A673 (cell line): ENCODE measurements at regions not wholly inside any gene's neighbourhood (a gene's known extent, or its start where the extent isn't known, plus 50 kb on each side); places are given as distances from the start of the nearest gene placed in this dataset.

Source experiments
- BruUV-seq: library from RNA; stranded (reverse); fragments of 400-500 nt; replicated peaks from 2 replicates; lab custom pipeline; 2021; lab: Mats Ljungman, UMichigan
- CTCF ChIA-PET: fragments of 300-600 bp; sonication (Branson Sonifier 250); formaldehyde crosslinking; loops from one replicate; lab custom pipeline; 2022; ENCODE audit warnings: antibody characterized with exemption; lab: Charles Lee
- POLR2A ChIA-PET: fragments of 300-600 bp; sonication (Branson Sonifier 250); formaldehyde crosslinking; loops from one replicate; lab custom pipeline; 2022; ENCODE audit warnings: antibody characterized with exemption; ENCODE audit not compliant: low non-redundant PET; lab: Charles Lee
- DNase-seq: peaks from one replicate; pipeline ENCODE4 v3.0.0-alpha.2; 2015; ENCODE audit warnings: low spot score
- H3K27ac ChIP-seq: fragments of 200-600 bp; sonication (generic); 2 replicates; pipeline ENCODE4 v1.5.1; 2016; ENCODE audit warnings: mixed run types, low read depth, mild to moderate bottlenecking, mixed read lengths, antibody characterized with exemption, low read length; ENCODE audit not compliant: poor library complexity, severe bottlenecking
- H3K27me3 ChIP-seq: fragments of 200-600 bp; sonication (generic); replicated peaks from 2 replicates; pipeline ENCODE4 v1.6.1; 2017; ENCODE audit warnings: mixed run types, low read depth, mild to moderate bottlenecking, mixed read lengths, antibody characterized with exemption, low read length; ENCODE audit not compliant: insufficient read depth, poor library complexity
- H3K36me3 ChIP-seq: fragments of 200-600 bp; sonication (generic); 2 replicates; pipeline ENCODE4 v1.6.1; 2016; ENCODE audit warnings: mixed run types, mild to moderate bottlenecking, mixed read lengths, antibody characterized with exemption, low read length; ENCODE audit not compliant: insufficient read depth, poor library complexity, severe bottlenecking
- H3K4me1 ChIP-seq: fragments of 200-600 bp; sonication (generic); 2 replicates; pipeline ENCODE4 v1.6.1; 2017; ENCODE audit warnings: mixed run types, mild to moderate bottlenecking, mixed read lengths, antibody characterized with exemption, low read length; ENCODE audit not compliant: insufficient read depth, poor library complexity, severe bottlenecking
- H3K4me3 ChIP-seq: fragments of 200-600 bp; sonication (generic); 2 replicates; pipeline ENCODE4 v1.5.1; 2016; ENCODE audit warnings: low read depth, mixed run types, mild to moderate bottlenecking, mixed read lengths, low read length; ENCODE audit not compliant: poor library complexity, severe bottlenecking
- H3K9me3 ChIP-seq: fragments of 200-600 bp; sonication (generic); 2 replicates; pipeline ENCODE4 v1.6.1; 2016; ENCODE audit warnings: mixed run types, low read depth, mild to moderate bottlenecking, mixed read lengths, antibody characterized with exemption, low read length; ENCODE audit not compliant: poor library complexity, severe bottlenecking
- CTCF ChIP-seq: fragments of 300-800, 200-600 bp; sonication (generic); conservative IDR thresholded peaks from 2 replicates; pipeline ENCODE4 v1.5.1; 2017; ENCODE audit warnings: low read depth, mild to moderate bottlenecking, antibody characterized with exemption, low read length, moderate library complexity, mixed read lengths
- EZH2 ChIP-seq: fragments of 200-600 bp; sonication (generic); IDR thresholded peaks from 2 replicates; pipeline ENCODE4 v1.6.1; 2017; ENCODE audit warnings: borderline replicate concordance, low read depth, mild to moderate bottlenecking, mixed read lengths, antibody characterized with exemption, low read length; ENCODE audit not compliant: poor library complexity, severe bottlenecking
- intact Hi-C: fragments of 100-400 bp; cut with micrococcal nuclease; formaldehyde crosslinking; loops from one replicate; pipeline ENCODE4 v1.10.0; 2022; ENCODE audit not compliant: unreplicated experiment

DNA sequence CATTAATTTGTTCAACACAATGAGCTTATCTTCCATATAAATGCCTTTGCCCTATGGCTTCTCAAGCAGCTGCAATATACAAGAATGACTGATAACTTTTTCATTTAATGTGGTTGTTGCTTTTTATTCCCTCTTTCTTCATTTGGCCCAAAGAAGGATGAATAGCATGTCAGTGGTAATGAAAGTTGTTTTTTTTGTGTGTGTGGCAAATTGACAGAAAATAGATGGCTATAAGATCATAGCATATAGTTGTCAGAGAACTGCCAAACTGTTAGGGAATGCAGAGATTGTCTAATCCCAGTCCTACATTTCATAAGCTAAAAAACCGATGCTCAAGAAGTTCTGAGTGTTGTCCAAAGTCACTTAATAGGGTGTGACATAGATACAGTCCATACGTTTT is 244.3 kb downstream of the ACTR3 start:
- intact Hi-C loops, result no loop called here
- no TSS peak for BruUV-seq
- no peak for DNase-seq
- POLR2A ChIA-PET, result no interaction called here
- CTCF ChIA-PET, result no interaction called here
- Histone ChIP-seq H3K4me1 (no peaks in the 10 kb centered on the region), H3K27ac (no peak overlapping the region), H3K4me3 (no peak overlapping the region), H3K36me3 (no peaks in the 10 kb centered on the region), H3K27me3 (no peaks in the 10 kb centered on the region), H3K9me3 (no peaks in the 10 kb centered on the region)
- no peak for TF ChIP-seq CTCF
- no peak for TF ChIP-seq EZH2

DNA sequence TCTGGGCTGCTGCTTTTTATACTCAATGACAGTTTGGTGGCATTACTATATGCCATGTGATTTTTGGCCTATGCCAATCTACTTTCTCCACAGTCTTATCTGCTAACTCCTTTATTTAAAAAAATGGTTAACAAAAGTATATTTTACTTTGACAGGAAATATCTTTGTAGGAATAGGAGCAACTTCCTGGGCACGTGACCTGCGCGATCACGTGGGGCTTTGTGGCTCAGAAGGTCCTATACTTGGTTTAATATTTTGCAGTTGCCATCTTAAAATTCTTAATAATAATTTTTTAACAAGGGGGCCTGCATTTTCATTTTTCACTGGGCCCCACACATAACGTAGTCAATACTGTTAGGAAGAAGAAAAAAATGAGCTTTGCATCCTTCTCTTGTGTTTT is 249.7 kb downstream of the ACTR3 start:
- Histone ChIP-seq H3K27me3 (no peaks in the 10 kb centered on the region), H3K27ac (no peak overlapping the region), H3K9me3 (no peaks in the 10 kb centered on the region), H3K4me3 (no peak overlapping the region), H3K4me1 (no peaks in the 10 kb centered on the region), H3K36me3 (no peaks in the 10 kb centered on the region)
- intact Hi-C loops, result no loop called here
- CTCF ChIA-PET, result no interaction called here
- POLR2A ChIA-PET, result no interaction called here
- DNase-seq, result no peak
- TF ChIP-seq EZH2 (no peak), CTCF (no peak)
- no TSS peak for BruUV-seq

- POLR2A ChIA-PET, result no interaction called here
- CTCF ChIA-PET, result no interaction called here
- BruUV-seq, result no TSS peak
Measured at GRCh38 chr2:114156366-114157056, 266.6 kb downstream of the ACTR3 start.

More at GRCh38 chr2:114156366-114157056, 266.6 kb downstream of the ACTR3 start:
- TF ChIP-seq CTCF (no peak), EZH2 (no peak)
- no peaks in the 10 kb centered on the region for H3K36me3 ChIP-seq
- no peaks in the 10 kb centered on the region for H3K4me1 ChIP-seq
- intact Hi-C loops, result no loop called here
- H3K9me3 ChIP-seq, result no peaks in the 10 kb centered on the region
- no peak overlapping the region for H3K4me3 ChIP-seq
- H3K27me3 ChIP-seq, result no peaks in the 10 kb centered on the region
- no peak for DNase-seq
- no peak overlapping the region for H3K27ac ChIP-seq
